HEK293 (cell line): ENCODE measurements at regions not wholly inside any gene's neighbourhood (a gene's known extent, or its start where the extent isn't known, plus 50 kb on each side); places are given as distances from the start of the nearest gene placed in this dataset.

Experiments
- CTCF ChIA-PET: fragments of 350-600 bp; formaldehyde crosslinking; extraction: SDS; loops from one replicate; lab custom pipeline; 2021; ENCODE audit warnings: antibody characterized with exemption; lab: Yijun Ruan, JAX
- POLR2A ChIA-PET: fragments of 300-600 bp; formaldehyde crosslinking; extraction: SDS; loops from one replicate; lab custom pipeline; 2020; ENCODE audit warnings: antibody characterized with exemption, inconsistent platforms; lab: Yijun Ruan, JAX
- H3K27ac ChIP-seq: fragments of 200-500 bp; sonication (Bioruptor generic); 2 replicates; pipeline ENCODE4 v1.5.1; 2014; ENCODE audit warnings: low read depth, low read length, control low read depth, inconsistent platforms; ENCODE audit errors: extremely low read depth
- H3K36me3 ChIP-seq, 2 experiments: fragments of 200-500 bp in 1 of 2; sonication (Bioruptor generic) in 1 of 2; 1 replicate in 1 of 2; 2 replicates in 1 of 2; pipeline ENCODE4 v1.5.1; 2014 to 2017; ENCODE audit warnings: inconsistent platforms in 2 of 2, low read length in 2 of 2; ENCODE audit not compliant: control insufficient read depth in 2 of 2, insufficient read depth in 1 of 2
- H3K4me1 ChIP-seq: fragments of 200-500 bp; sonication (Bioruptor generic); 2 replicates; pipeline ENCODE4 v1.5.1; 2014; ENCODE audit warnings: mild to moderate bottlenecking, low read length, inconsistent platforms; ENCODE audit not compliant: control insufficient read depth, insufficient read depth
- H3K4me3 ChIP-seq: 2 replicates; pipeline ENCODE4 v1.5.1; 2011; ENCODE audit warnings: low read depth, mild to moderate bottlenecking, control low read depth, low read length, moderate library complexity
- H3K9me3 ChIP-seq: fragments of 200-500 bp; sonication (Bioruptor generic); 2 replicates; pipeline ENCODE4 v1.5.1; 2014; ENCODE audit warnings: low read depth, low read length, inconsistent platforms; ENCODE audit not compliant: control insufficient read depth, insufficient read depth
- ELK4 ChIP-seq: IDR thresholded peaks from 2 replicates; pipeline ENCODE4 v1.6.1; 2011; ENCODE audit warnings: mild to moderate bottlenecking, low read depth, low read length, borderline replicate concordance
- KLF1 ChIP-seq: fragments of 450-650 bp; formaldehyde crosslinking; IDR thresholded peaks from 2 replicates; pipeline ENCODE4 v1.5.1; 2016; ENCODE audit warnings: missing biosample characterization, missing genetic modification characterization
- KLF16 ChIP-seq: fragments of 450-650 bp; formaldehyde crosslinking; IDR thresholded peaks from 2 replicates; pipeline ENCODE4 v1.5.1; 2017; ENCODE audit warnings: missing biosample characterization, missing genetic modification characterization
- PRDM10 ChIP-seq: fragments of 450-650 bp; formaldehyde crosslinking; IDR thresholded peaks from 2 replicates; pipeline ENCODE4 v1.5.1; 2016; ENCODE audit warnings: missing biosample characterization, missing genetic modification characterization
- PRDM4 ChIP-seq: fragments of 450-650 bp; formaldehyde crosslinking; IDR thresholded peaks from 2 replicates; pipeline ENCODE4 v1.5.1; 2017; ENCODE audit warnings: missing biosample characterization, missing genetic modification characterization
- TCF7L2 ChIP-seq: IDR thresholded peaks from 2 replicates; pipeline ENCODE4 v1.6.1; 2011; ENCODE audit warnings: low read depth, mild to moderate bottlenecking, inconsistent platforms, low read length, moderate library complexity, borderline replicate concordance
- ZBTB6 ChIP-seq: fragments of 450-650 bp; formaldehyde crosslinking; IDR thresholded peaks from 2 replicates; pipeline ENCODE4 v1.5.1; 2017; ENCODE audit warnings: missing biosample characterization, missing genetic modification characterization
- ZEB2 ChIP-seq: fragments of 450-650 bp; formaldehyde crosslinking; IDR thresholded peaks from 2 replicates; pipeline ENCODE4 v1.5.1; 2016; ENCODE audit warnings: missing biosample characterization, missing genetic modification characterization
- ZNF184 ChIP-seq: fragments of 450-650 bp; IDR thresholded peaks from 2 replicates; pipeline ENCODE4 v1.5.1; 2018; ENCODE audit warnings: missing biosample characterization, mild to moderate bottlenecking, missing genetic modification characterization
- ZNF2 ChIP-seq: fragments of 450-650 bp; formaldehyde crosslinking; IDR thresholded peaks from 2 replicates; pipeline ENCODE4 v1.5.1; 2016; ENCODE audit warnings: missing biosample characterization, missing genetic modification characterization
- ZNF311 ChIP-seq: fragments of 450-650 bp; formaldehyde crosslinking; IDR thresholded peaks from 2 replicates; pipeline ENCODE4 v1.5.1; 2017; ENCODE audit warnings: missing biosample characterization, missing genetic modification characterization, borderline replicate concordance
- ZNF362 ChIP-seq: fragments of 450-650 bp; formaldehyde crosslinking; IDR thresholded peaks from 2 replicates; pipeline ENCODE4 v1.5.1; 2016; ENCODE audit warnings: missing biosample characterization, missing genetic modification characterization
- ZNF37A ChIP-seq: fragments of 450-650 bp; IDR thresholded peaks from 2 replicates; pipeline ENCODE4 v1.5.1; 2018; ENCODE audit warnings: missing biosample characterization, missing genetic modification characterization
- ZNF416 ChIP-seq: fragments of 450-650 bp; formaldehyde crosslinking; IDR thresholded peaks from 2 replicates; pipeline ENCODE4 v1.5.1; 2016; ENCODE audit warnings: missing biosample characterization, missing genetic modification characterization
- ZNF449 ChIP-seq: fragments of 450-650 bp; formaldehyde crosslinking; IDR thresholded peaks from 2 replicates; pipeline ENCODE4 v1.5.1; 2017; ENCODE audit warnings: missing biosample characterization, mild to moderate bottlenecking, missing genetic modification characterization, moderate library complexity
- ZNF521 ChIP-seq: fragments of 450-650 bp; formaldehyde crosslinking; IDR thresholded peaks from 2 replicates; pipeline ENCODE4 v1.5.1; 2017; ENCODE audit warnings: missing biosample characterization, mild to moderate bottlenecking, missing genetic modification characterization
- ZNF560 ChIP-seq: fragments of 450-650 bp; formaldehyde crosslinking; IDR thresholded peaks from 2 replicates; pipeline ENCODE4 v1.5.1; 2017; ENCODE audit warnings: missing biosample characterization, missing genetic modification characterization, borderline replicate concordance
- ZNF600 ChIP-seq: fragments of 450-650 bp; formaldehyde crosslinking; IDR thresholded peaks from 2 replicates; pipeline ENCODE4 v1.5.1; 2016; ENCODE audit warnings: missing biosample characterization, missing genetic modification characterization
- ZNF621 ChIP-seq: fragments of 450-650 bp; formaldehyde crosslinking; IDR thresholded peaks from 2 replicates; pipeline ENCODE4 v1.5.1; 2017; ENCODE audit warnings: missing biosample characterization, missing genetic modification characterization
- ZNF623 ChIP-seq: fragments of 450-650 bp; formaldehyde crosslinking; IDR thresholded peaks from 2 replicates; pipeline ENCODE4 v1.5.1; 2016; ENCODE audit warnings: missing biosample characterization, missing genetic modification characterization

GRCh38 chr21:41100826-41101550, 67.0 kb upstream of the BACE2 start:
- ChIA-PET CTCF (interaction anchor here (0.6 to 0.7 kb wide), 2 partner anchors 32 to 136 kb away, joined by 3 read pairs; no protein-coding TSS in a partner anchor), POLR2A (no interaction called here)
- Histone ChIP-seq H3K4me3 (no peak overlapping the region), H3K9me3 (no peaks in the 10 kb centered on the region), H3K27ac (no peak overlapping the region), H3K36me3 (no peaks in the 10 kb centered on the region), H3K4me1 (no peaks in the 10 kb centered on the region)
- TF ChIP-seq ZEB2 (tag by site-specific recombination): no peak
- TF ChIP-seq ELK4: no peak
- no peak for TF ChIP-seq ZNF416
- TF ChIP-seq ZNF560 (tag by site-specific recombination): no peak
- TF ChIP-seq PRDM4 (tag by site-specific recombination): no peak
- TF ChIP-seq ZNF623: no peak
- no peak for TF ChIP-seq ZNF184 (tag by site-specific recombination)
- no peak for TF ChIP-seq ZNF600
- TF ChIP-seq ZNF449 (tag by site-specific recombination): no peak
- TF ChIP-seq KLF1 (tag by site-specific recombination): no peak
- TF ChIP-seq ZNF311 (tag by site-specific recombination): no peak
- TF ChIP-seq ZBTB6: no peak
- TF ChIP-seq ZNF362 (tag by site-specific recombination): no peak
- TF ChIP-seq ZNF521: no peak
- no peak for TF ChIP-seq TCF7L2
- no peak for TF ChIP-seq ZNF2 (tag by site-specific recombination)
- TF ChIP-seq ZNF37A (tag by site-specific recombination): no peak
- no peak for TF ChIP-seq ZNF621 (tag by site-specific recombination)
- no peak for TF ChIP-seq PRDM10
- TF ChIP-seq KLF16 (tag by site-specific recombination): no peak
